Stimulated activated effector memory CD8-positive, alpha-beta T cell treated with anti-CD3 and anti-CD28 coated beads, Interleukin-12 subunit alpha, Interleukin-12 subunit beta, amount 100 ng/mL, for 72 hours (primary cell): ENCODE measurements at regions not wholly inside any gene's neighbourhood (a gene's known extent, or its start where the extent isn't known, plus 50 kb on each side); places are given as distances from the start of the nearest gene placed in this dataset.
"Not testable (repeated sequence)": the region's sequence is repeated elsewhere in the genome, so short reads cannot be mapped to it uniquely, and the experiment has no call there.

ENCODE experiments used
- ATAC-seq: fragments of 150-1000 bp; cut with Tn5 transposase; 2 replicates; pipeline ENCODE4 v1.10.0; 2021
- DNase-seq, 2 donors: peaks; one replicate each; pipeline ENCODE4 v3.0.0; 2021 to 2022; ENCODE audit warnings: low spot score in 2 of 2
- H3K27ac Mint-ChIP-seq: one replicate; pipeline ENCODE4 v1.8.0; 2022; ENCODE audit warnings: mild to moderate bottlenecking, mixed read lengths
- H3K36me3 Mint-ChIP-seq: one replicate; pipeline ENCODE4 v1.8.0; 2022; ENCODE audit warnings: mild to moderate bottlenecking, mixed read lengths
- H3K4me1 Mint-ChIP-seq: one replicate; pipeline ENCODE4 v1.8.0; 2022; ENCODE audit warnings: mixed read lengths
- H3K4me3 Mint-ChIP-seq: one replicate; pipeline ENCODE4 v1.8.0; 2022; ENCODE audit warnings: mild to moderate bottlenecking, mixed read lengths
- H3K9me3 Mint-ChIP-seq: one replicate; pipeline ENCODE4 v1.8.0; 2022; ENCODE audit warnings: mixed read lengths

DNA sequence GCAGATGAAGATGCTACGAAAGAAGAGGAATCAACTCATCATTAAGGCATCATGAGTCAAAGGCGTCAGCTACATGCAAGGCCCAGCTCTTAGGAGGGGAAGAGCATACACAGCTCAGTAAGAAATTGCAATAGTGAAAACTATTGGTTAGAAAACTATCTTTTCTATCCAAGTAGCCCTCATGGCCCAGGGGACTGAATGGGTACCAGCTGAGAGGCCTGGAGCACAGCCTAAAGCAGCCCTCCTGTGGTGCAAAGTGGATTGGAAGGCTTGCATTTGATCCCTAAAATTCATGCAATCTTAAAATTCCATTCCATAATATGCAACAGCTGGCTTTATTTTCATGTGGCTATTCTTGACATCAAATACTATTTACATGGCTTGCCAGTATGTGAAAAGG lies 251.8 kb upstream of the USP24 start:
- Mint-ChIP-seq H3K9me3 (no peaks in the 10 kb centered on the region), H3K36me3 (no peaks in the 10 kb centered on the region), H3K4me1 (no peaks in the 10 kb centered on the region), H3K27ac (no peak overlapping the region), H3K4me3 (no peak overlapping the region)
- DNase-seq (no peak), ATAC-seq (no peak)

DNA sequence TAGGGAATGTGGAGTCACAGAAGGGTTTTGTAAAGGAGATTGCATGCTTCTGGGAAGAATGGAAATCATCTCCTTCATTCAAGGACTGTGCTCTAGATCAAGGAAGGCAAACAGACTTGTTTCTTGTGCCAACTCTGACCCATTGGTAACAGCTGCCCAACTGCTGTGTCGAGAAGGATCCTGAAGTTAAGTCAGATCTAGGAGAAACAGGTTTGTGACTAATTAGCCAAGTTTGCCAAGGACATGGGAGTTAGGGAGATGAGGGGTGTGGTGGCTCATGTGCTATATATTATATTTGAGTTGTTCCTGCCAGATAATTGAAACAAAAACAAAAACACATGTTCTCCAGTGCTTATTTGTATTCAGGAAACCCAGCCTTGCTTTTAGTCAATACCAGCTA lies 251.2 kb upstream of the USP24 start:
- DNase-seq (no peak), ATAC-seq (no peak)
- no peak overlapping the region for H3K4me3 Mint-ChIP-seq
- no peaks in the 10 kb centered on the region for H3K36me3 Mint-ChIP-seq
- no peaks in the 10 kb centered on the region for H3K9me3 Mint-ChIP-seq
- no peak overlapping the region for H3K27ac Mint-ChIP-seq
- H3K4me1 Mint-ChIP-seq, result no peaks in the 10 kb centered on the region

DNA sequence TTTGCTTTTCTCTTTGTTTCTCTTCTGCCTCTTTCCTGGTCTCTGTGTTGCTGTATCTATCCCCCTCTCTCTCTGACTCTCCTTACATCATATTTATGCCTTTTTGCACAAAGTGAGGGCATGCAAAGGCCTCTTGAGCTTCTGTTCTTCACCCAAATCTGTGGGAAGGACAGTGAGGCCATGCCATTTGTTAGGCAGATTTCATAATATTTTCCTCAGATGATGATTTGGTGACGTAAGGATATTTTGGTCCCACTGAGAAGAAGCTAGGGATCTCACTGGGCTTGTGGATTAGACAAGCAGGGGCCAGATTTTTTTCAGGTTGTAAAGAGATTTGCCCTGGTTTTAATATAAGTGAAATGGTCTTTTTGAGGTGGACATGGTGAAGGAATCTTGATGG lies 249.4 kb upstream of the USP24 start:
- no peak for ATAC-seq
- no peaks in the 10 kb centered on the region for H3K4me1 Mint-ChIP-seq
- H3K9me3 Mint-ChIP-seq, result no peaks in the 10 kb centered on the region
- H3K36me3 Mint-ChIP-seq, result no peaks in the 10 kb centered on the region
- no peak for DNase-seq
- no peak overlapping the region for H3K4me3 Mint-ChIP-seq
- no peak overlapping the region for H3K27ac Mint-ChIP-seq

GRCh38 chr1:55463814-55464475 lies 248.8 kb upstream of the USP24 start:
- no peaks in the 10 kb centered on the region for H3K36me3 Mint-ChIP-seq
- no peak overlapping the region for H3K27ac Mint-ChIP-seq
- ATAC-seq, result peak; percentile 37
- no peaks in the 10 kb centered on the region for H3K4me1 Mint-ChIP-seq
- no peaks in the 10 kb centered on the region for H3K9me3 Mint-ChIP-seq
- no peak for DNase-seq
- H3K4me3 Mint-ChIP-seq, result no peak overlapping the region

DNA sequence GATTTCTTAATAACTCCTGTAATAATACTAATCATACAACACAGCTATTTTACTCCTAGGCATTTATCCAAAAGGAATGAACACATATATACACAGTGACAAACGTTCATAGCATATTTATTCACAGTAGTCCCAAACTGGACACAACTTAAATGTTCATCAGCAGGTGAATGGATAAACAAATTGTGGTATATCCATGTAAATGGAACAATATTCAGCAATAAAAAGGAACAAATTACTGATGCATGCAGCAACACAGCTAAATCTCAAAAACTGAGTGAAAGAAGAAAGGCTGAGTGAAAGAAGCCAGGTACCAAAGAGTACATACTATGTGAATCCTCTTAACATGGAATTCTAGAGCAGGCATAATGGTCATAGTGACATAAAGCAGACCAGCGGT lies 242.7 kb upstream of the USP24 start:
- ATAC-seq (no peak), DNase-seq (no peak)
- Mint-ChIP-seq H3K9me3 (peaks cover 7% of the 10 kb centered on the region), H3K36me3 (no peaks in the 10 kb centered on the region), H3K4me1 (no peaks in the 10 kb centered on the region), H3K27ac (no peak overlapping the region), H3K4me3 (no peak overlapping the region)

DNA sequence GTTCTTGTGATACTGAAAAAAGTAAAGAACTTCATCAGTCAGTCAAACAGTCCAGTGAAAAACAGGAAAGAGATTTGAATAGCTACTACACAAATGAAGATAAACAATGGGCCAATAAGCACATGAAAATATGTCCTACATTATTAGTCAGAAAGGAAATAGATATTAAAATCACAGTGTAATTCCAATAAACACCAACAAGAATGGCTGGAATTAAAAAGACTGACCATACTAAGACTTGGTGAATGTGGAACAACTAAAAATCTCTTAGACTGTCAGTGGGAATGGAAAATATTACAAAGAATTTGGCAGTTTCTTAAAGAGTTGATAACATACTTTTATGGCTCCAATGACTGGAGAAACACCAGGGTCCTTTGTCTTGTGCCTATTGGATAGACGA lies 241.8 kb upstream of the USP24 start:
- H3K27ac Mint-ChIP-seq, result no peak overlapping the region
- ATAC-seq (no peak), DNase-seq (no peak)
- H3K4me1 Mint-ChIP-seq, result no peaks in the 10 kb centered on the region
- peaks cover 7% of the 10 kb centered on the region for H3K9me3 Mint-ChIP-seq
- no peak overlapping the region for H3K4me3 Mint-ChIP-seq
- no peaks in the 10 kb centered on the region for H3K36me3 Mint-ChIP-seq

DNA sequence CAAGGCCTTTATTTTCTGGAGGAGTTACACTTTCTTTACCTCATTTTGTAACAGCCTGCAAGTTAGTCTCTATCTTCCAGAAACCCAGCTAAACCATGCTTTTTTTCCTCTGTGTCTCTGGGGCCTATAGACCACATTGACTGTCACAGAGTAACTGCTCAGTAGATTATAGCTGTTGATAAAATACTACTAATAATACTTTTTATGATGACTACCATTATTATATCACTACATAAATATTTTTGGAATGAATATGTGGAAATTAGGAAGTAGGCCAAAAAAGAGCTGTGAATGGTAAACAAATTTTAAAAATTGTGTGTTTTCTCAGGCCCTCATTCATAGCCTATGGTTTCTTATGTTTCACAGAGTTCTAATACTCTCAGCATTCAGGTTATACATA lies 233.1 kb upstream of the USP24 start:
- Mint-ChIP-seq H3K9me3 (no peaks in the 10 kb centered on the region), H3K27ac (no peak overlapping the region), H3K36me3 (no peaks in the 10 kb centered on the region), H3K4me1 (peaks cover 8% of the 10 kb centered on the region), H3K4me3 (no peak overlapping the region)
- DNase-seq, result no peak
- ATAC-seq, result no peak

DNA sequence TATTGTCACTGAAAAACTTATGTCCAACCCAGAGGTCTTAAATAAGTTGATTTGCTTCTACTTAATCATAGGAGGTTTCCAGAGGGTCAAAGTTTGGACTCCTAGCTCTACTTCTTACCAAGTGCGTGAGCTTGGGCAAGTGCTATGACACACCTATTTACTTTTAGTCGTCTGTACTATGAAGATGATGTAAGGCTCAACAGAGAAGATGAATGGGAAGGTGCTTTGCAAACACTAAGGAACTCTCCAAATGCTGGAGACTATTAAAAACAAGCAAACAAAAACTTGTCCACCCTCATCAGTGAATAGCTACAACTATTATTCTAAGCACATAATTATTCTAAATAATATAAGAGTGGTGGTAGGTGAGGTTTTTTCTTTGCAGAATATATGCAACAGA lies 232.3 kb upstream of the USP24 start:
- no peak overlapping the region for H3K4me3 Mint-ChIP-seq
- no peaks in the 10 kb centered on the region for H3K9me3 Mint-ChIP-seq
- H3K27ac Mint-ChIP-seq, result no peak overlapping the region
- peaks cover 8% of the 10 kb centered on the region for H3K4me1 Mint-ChIP-seq
- DNase-seq (no peak), ATAC-seq (no peak)
- H3K36me3 Mint-ChIP-seq, result no peaks in the 10 kb centered on the region

GRCh38 chr1:55446351-55446750 lies 231.2 kb upstream of the USP24 start:
- Mint-ChIP-seq H3K9me3 (no peaks in the 10 kb centered on the region), H3K4me3 (no peak overlapping the region), H3K36me3 (no peaks in the 10 kb centered on the region), H3K27ac (no peak overlapping the region), H3K4me1 (peaks cover 8% of the 10 kb centered on the region)
- ATAC-seq, result no peak
- no peak for DNase-seq

- H3K36me3 Mint-ChIP-seq, result no peaks in the 10 kb centered on the region
- no peak overlapping the region for H3K4me3 Mint-ChIP-seq
- H3K4me1 Mint-ChIP-seq, result peaks cover 8% of the 10 kb centered on the region
- H3K9me3 Mint-ChIP-seq, result no peaks in the 10 kb centered on the region
- ATAC-seq (peak; percentile 92), DNase-seq (no peak)
- no peak overlapping the region for H3K27ac Mint-ChIP-seq
Measured at GRCh38 chr1:55445416-55445815, 230.3 kb upstream of the USP24 start.

DNA sequence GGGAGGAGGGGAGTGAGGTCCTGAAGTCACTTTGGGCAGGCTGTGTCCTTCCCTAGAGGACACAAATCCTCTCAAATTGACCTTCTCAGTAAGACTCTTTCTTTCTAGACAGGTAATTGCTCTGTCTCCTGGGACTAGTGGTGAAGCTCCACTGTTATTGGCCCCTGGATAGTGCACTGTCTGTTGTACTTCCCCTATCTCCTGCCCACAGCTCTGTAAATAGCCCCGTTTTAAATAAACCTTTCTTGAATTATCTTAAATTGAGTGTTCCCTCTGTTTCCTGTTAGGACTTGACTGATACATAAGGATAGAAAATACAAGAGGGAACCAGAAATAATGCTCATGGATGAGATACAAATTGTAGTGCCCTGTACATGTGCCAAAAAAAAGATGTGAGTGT lies 229.5 kb upstream of the USP24 start:
- no peak for ATAC-seq
- Mint-ChIP-seq H3K27ac (no peak overlapping the region), H3K4me3 (no peak overlapping the region), H3K36me3 (no peaks in the 10 kb centered on the region), H3K9me3 (no peaks in the 10 kb centered on the region), H3K4me1 (peaks cover 8% of the 10 kb centered on the region)
- DNase-seq, result no peak

GRCh38 chr1:55443175-55443915 lies 228.2 kb upstream of the USP24 start:
- H3K27ac Mint-ChIP-seq, result no peak overlapping the region
- H3K4me1 Mint-ChIP-seq, result peaks cover 8% of the 10 kb centered on the region
- DNase-seq, result no peak
- no peak overlapping the region for H3K4me3 Mint-ChIP-seq
- ATAC-seq, result no peak
- no peaks in the 10 kb centered on the region for H3K9me3 Mint-ChIP-seq
- H3K36me3 Mint-ChIP-seq, result no peaks in the 10 kb centered on the region

- no peak for ATAC-seq
Measured at GRCh38 chr1:55441489-55441888, 226.3 kb upstream of the USP24 start.

GRCh38 chr1:55437692-55438091 lies 222.5 kb upstream of the USP24 start:
- no peaks in the 10 kb centered on the region for H3K9me3 Mint-ChIP-seq
- H3K27ac Mint-ChIP-seq, result no peak overlapping the region
- no peaks in the 10 kb centered on the region for H3K4me1 Mint-ChIP-seq
- ATAC-seq (no peak), DNase-seq (no peak)
- H3K4me3 Mint-ChIP-seq, result no peak overlapping the region
- no peaks in the 10 kb centered on the region for H3K36me3 Mint-ChIP-seq

More at GRCh38 chr1:55441489-55441888, 226.3 kb upstream of the USP24 start:
- H3K4me1 Mint-ChIP-seq, result peaks cover 8% of the 10 kb centered on the region
- no peak for DNase-seq
- no peaks in the 10 kb centered on the region for H3K9me3 Mint-ChIP-seq
- H3K36me3 Mint-ChIP-seq, result no peaks in the 10 kb centered on the region
- H3K27ac Mint-ChIP-seq, result no peak overlapping the region
- no peak overlapping the region for H3K4me3 Mint-ChIP-seq

DNA sequence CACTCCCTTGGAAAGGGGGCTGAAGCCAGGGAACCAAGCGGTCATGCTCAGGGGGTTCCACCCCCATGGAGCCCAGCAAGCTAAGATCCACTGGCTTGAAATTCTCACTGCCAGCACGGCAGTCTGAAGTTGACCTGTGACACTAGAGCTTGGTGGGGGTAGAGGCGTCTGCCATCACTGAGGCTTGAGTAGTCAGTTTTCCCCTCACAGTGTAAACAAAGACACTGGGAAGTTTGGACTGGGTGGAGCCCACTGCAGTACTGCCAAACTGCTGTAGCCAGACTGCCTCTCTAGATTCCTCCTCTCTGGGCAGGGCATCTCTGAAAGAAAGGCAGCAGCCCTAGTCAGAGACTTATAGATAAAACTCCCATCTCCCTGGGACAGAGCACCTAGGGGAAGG lies 215.6 kb upstream of the USP24 start:
- H3K27ac Mint-ChIP-seq, DNase-seq, H3K4me3 Mint-ChIP-seq, ATAC-seq, H3K4me1 Mint-ChIP-seq, H3K9me3 Mint-ChIP-seq, H3K36me3 Mint-ChIP-seq: not testable (repeated sequence)

- H3K27ac Mint-ChIP-seq, ATAC-seq, H3K36me3 Mint-ChIP-seq, DNase-seq, H3K4me1 Mint-ChIP-seq, H3K4me3 Mint-ChIP-seq, H3K9me3 Mint-ChIP-seq: not testable (repeated sequence)
Measured at GRCh38 chr1:55430206-55430605, 215.0 kb upstream of the USP24 start.
